GM21381 (cell line): ENCODE measurements at regions not wholly inside any gene's neighbourhood (a gene's known extent, or its start where the extent isn't known, plus 50 kb on each side); places are given as distances from the start of the nearest gene placed in this dataset.
"Not testable (repeated sequence)": the region's sequence is repeated elsewhere in the genome, so short reads cannot be mapped to it uniquely, and the experiment has no call there.

Experiments
- ATAC-seq: cut with Tn5 transposase; IDR thresholded peaks from one replicate; pipeline ENCODE4 v1.9.1; 2021; ENCODE audit warnings: mild to moderate bottlenecking, moderate library complexity; ENCODE audit not compliant: unreplicated experiment

GRCh38 chr3:18562364-18563154 lies 137.4 kb upstream of the SATB1 start:
- ATAC-seq = no peak

- peak; percentile 54 for ATAC-seq
Observed at GRCh38 chr3:18559331-18559842, 134.2 kb upstream of the SATB1 start.

GRCh38 chr3:18558507-18558906 lies 133.4 kb upstream of the SATB1 start:
- ATAC-seq = no peak

- ATAC-seq = no peak
Observed at GRCh38 chr3:18557216-18557615, 132.1 kb upstream of the SATB1 start.

- peak; percentile 69 for ATAC-seq
Observed at GRCh38 chr3:18556503-18557135, 131.5 kb upstream of the SATB1 start.

GRCh38 chr3:18556001-18556408 lies 130.9 kb upstream of the SATB1 start:
- peak; percentile 18 for ATAC-seq

GRCh38 chr3:18552579-18553105 lies 127.5 kb upstream of the SATB1 start:
- ATAC-seq = not testable (repeated sequence)

- ATAC-seq = no peak
Observed at GRCh38 chr3:18546632-18547031, 121.5 kb upstream of the SATB1 start.

- ATAC-seq = no peak
Observed at GRCh38 chr3:18544146-18544545, 119.0 kb upstream of the SATB1 start.

GRCh38 chr3:18538463-18539230 lies 113.5 kb upstream of the SATB1 start:
- no peak for ATAC-seq

- ATAC-seq = no peak
Observed at GRCh38 chr3:18533039-18533438, 107.9 kb upstream of the SATB1 start.

- ATAC-seq = peak; percentile 80
Observed at GRCh38 chr3:18531662-18532061, 106.5 kb upstream of the SATB1 start.

- no peak for ATAC-seq
Observed at GRCh38 chr3:18529631-18530030, 104.5 kb upstream of the SATB1 start.

- ATAC-seq = no peak
Observed at GRCh38 chr3:18527691-18528090, 102.6 kb upstream of the SATB1 start.

GRCh38 chr3:18526667-18527066 lies 101.5 kb upstream of the SATB1 start:
- no peak for ATAC-seq

GRCh38 chr3:18516170-18516569 lies 91.0 kb upstream of the SATB1 start:
- not testable (repeated sequence) for ATAC-seq

- ATAC-seq = no peak
Observed at GRCh38 chr3:18513091-18513490, 88.0 kb upstream of the SATB1 start.

- no peak for ATAC-seq
Observed at GRCh38 chr3:18512007-18512406, 86.9 kb upstream of the SATB1 start.

GRCh38 chr3:18510947-18511346 lies 85.8 kb upstream of the SATB1 start:
- no peak for ATAC-seq

- no peak for ATAC-seq
Observed at GRCh38 chr3:18507333-18507732, 82.2 kb upstream of the SATB1 start.

- no peak for ATAC-seq
Observed at GRCh38 chr3:18505056-18505455, 79.9 kb upstream of the SATB1 start.
